Activated B cell treated with CpG ODN at 0.5 μM for 24 hours (primary cell): ENCODE measurements at regions not wholly inside any gene's neighbourhood (a gene's known extent, or its start where the extent isn't known, plus 50 kb on each side); places are given as distances from the start of the nearest gene placed in this dataset.

Source experiments
- ATAC-seq: fragments of 200-7000 bp; cut with Tn5 transposase; one replicate; pipeline ENCODE4 v1.10.0; 2021; ENCODE audit warnings: low read depth, mild to moderate bottlenecking, moderate library complexity
- CTCF ChIA-PET: fragments of 350-600 bp; sonication (Branson Sonifier 250); formaldehyde crosslinking; loops from one replicate; lab custom pipeline; 2021; ENCODE audit warnings: antibody characterized with exemption; lab: Charles Lee
- POLR2A ChIA-PET: fragments of 350-600 bp; sonication (Branson Sonifier 250); formaldehyde crosslinking; loops from one replicate; lab custom pipeline; 2021; ENCODE audit warnings: antibody characterized with exemption; lab: Charles Lee
- DNase-seq: peaks from one replicate; pipeline ENCODE4 v3.0.0; 2022
- H3K27ac Mint-ChIP-seq: one replicate; pipeline ENCODE4 v1.8.0; 2020; ENCODE audit warnings: mixed read lengths
- H3K27me3 Mint-ChIP-seq: one replicate; pipeline ENCODE4 v1.8.0; 2021; ENCODE audit warnings: mixed read lengths
- H3K36me3 Mint-ChIP-seq: one replicate; pipeline ENCODE4 v1.8.0; 2021; ENCODE audit warnings: low read depth, mixed read lengths
- H3K4me1 Mint-ChIP-seq: one replicate; pipeline ENCODE4 v1.8.0; 2021; ENCODE audit warnings: mixed read lengths
- H3K4me3 Mint-ChIP-seq: one replicate; pipeline ENCODE4 v1.8.0; 2020; ENCODE audit warnings: mild to moderate bottlenecking, mixed read lengths
- H3K9me3 Mint-ChIP-seq: one replicate; pipeline ENCODE4 v1.8.0; 2020; ENCODE audit warnings: mixed read lengths
- CTCF ChIP-seq: fragments of 200-600 bp; IDR thresholded peaks from one replicate; pipeline ENCODE4 v1.8.0; 2022; ENCODE audit warnings: antibody characterized with exemption, mild to moderate bottlenecking
- intact Hi-C: fragments of 100-400 bp; cut with micrococcal nuclease; formaldehyde crosslinking; loops from one replicate; pipeline ENCODE4 v1.15.1; 2024

- H3K4me1 Mint-ChIP-seq: no peaks in the 10 kb centered on the region
- H3K36me3 Mint-ChIP-seq: no peaks in the 10 kb centered on the region
- TF ChIP-seq CTCF: no peak
- DNase-seq (no peak), ATAC-seq (no peak)
- H3K27me3 Mint-ChIP-seq: no peaks in the 10 kb centered on the region
- H3K4me3 Mint-ChIP-seq: no peak overlapping the region
- ChIA-PET POLR2A (no interaction called here), CTCF (no interaction called here)
- H3K27ac Mint-ChIP-seq: no peak overlapping the region
- H3K9me3 Mint-ChIP-seq: peaks cover 15% of the 10 kb centered on the region
- intact Hi-C loops: no loop called here
Measured at GRCh38 chr9:23526806-23527205, 299.2 kb downstream of the ELAVL2 start.

- no peak for DNase-seq
- no peak for TF ChIP-seq CTCF
- POLR2A ChIA-PET: no interaction called here
- CTCF ChIA-PET: no interaction called here
- no peaks in the 10 kb centered on the region for H3K36me3 Mint-ChIP-seq
- H3K27me3 Mint-ChIP-seq: no peaks in the 10 kb centered on the region
- no peaks in the 10 kb centered on the region for H3K4me1 Mint-ChIP-seq
- no peak overlapping the region for H3K4me3 Mint-ChIP-seq
- intact Hi-C loops: no loop called here
- H3K9me3 Mint-ChIP-seq: peaks cover 11% of the 10 kb centered on the region
- no peak for ATAC-seq
- no peak overlapping the region for H3K27ac Mint-ChIP-seq
Measured at GRCh38 chr9:23532282-23532681, 293.8 kb downstream of the ELAVL2 start.

GRCh38 chr9:23537192-23538066, 288.6 kb downstream of the ELAVL2 start:
- H3K36me3 Mint-ChIP-seq: no peaks in the 10 kb centered on the region
- no peak for TF ChIP-seq CTCF
- no peak overlapping the region for H3K4me3 Mint-ChIP-seq
- no peaks in the 10 kb centered on the region for H3K9me3 Mint-ChIP-seq
- intact Hi-C loops: no loop called here
- ATAC-seq: no peak
- ChIA-PET CTCF (no interaction called here), POLR2A (no interaction called here)
- no peak overlapping the region for H3K27ac Mint-ChIP-seq
- no peaks in the 10 kb centered on the region for H3K27me3 Mint-ChIP-seq
- DNase-seq: no peak
- no peaks in the 10 kb centered on the region for H3K4me1 Mint-ChIP-seq

GRCh38 chr9:23538067-23538402, 288.0 kb downstream of the ELAVL2 start:
- H3K4me1 Mint-ChIP-seq: no peaks in the 10 kb centered on the region
- CTCF ChIA-PET: no interaction called here
- no peaks in the 10 kb centered on the region for H3K27me3 Mint-ChIP-seq
- no peak for TF ChIP-seq CTCF
- no peaks in the 10 kb centered on the region for H3K9me3 Mint-ChIP-seq
- intact Hi-C loops: no loop called here
- H3K36me3 Mint-ChIP-seq: no peaks in the 10 kb centered on the region
- no peak overlapping the region for H3K4me3 Mint-ChIP-seq
- DNase-seq (no peak), ATAC-seq (no peak)
- H3K27ac Mint-ChIP-seq: no peak overlapping the region
- POLR2A ChIA-PET: no interaction called here

GRCh38 chr9:23538461-23539003, 287.5 kb downstream of the ELAVL2 start:
- Mint-ChIP-seq H3K9me3 (no peaks in the 10 kb centered on the region), H3K4me1 (no peaks in the 10 kb centered on the region), H3K36me3 (no peaks in the 10 kb centered on the region), H3K27me3 (no peaks in the 10 kb centered on the region), H3K27ac (no peak overlapping the region), H3K4me3 (no peak overlapping the region)
- CTCF ChIA-PET: no interaction called here
- POLR2A ChIA-PET: no interaction called here
- intact Hi-C loops: no loop called here
- no peak for DNase-seq
- no peak for ATAC-seq
- no peak for TF ChIP-seq CTCF
